ENCODE measurements at regions not wholly inside any gene's neighbourhood (a gene's known extent, or its start where the extent isn't known, plus 50 kb on each side); places are given as distances from the start of the nearest gene placed in this dataset.

GRCh38 chr14:71566276-71566675 is 366.0 kb upstream of the RGS6 start:
- no peaks in the 10 kb centered on the region for H3K4me1 ChIP-seq (ENCODE audit: control insufficient read depth, insufficient read depth, low read length)
- ATAC-seq (ENCODE audit: low read depth) (no peak), DNase-seq (no peak)
- no peak overlapping the region for H3K4me2 ChIP-seq (ENCODE audit: low read depth, low read length)
- H3K14ac ChIP-seq (replicated peaks; ENCODE audit: low read depth, low read length) = no peak overlapping the region
- intact Hi-C loops (cut with micrococcal nuclease) = no loop called here
- no peak overlapping the region for H3K4me3 ChIP-seq (ENCODE audit: insufficient read depth, low read depth, low read length)
- no peak overlapping the region for H2BK20ac ChIP-seq (ENCODE audit: low read depth, low read length)
- peaks cover 19 to 24% of the 10 kb centered on the region in 2 experiments for H3K79me1 ChIP-seq (ENCODE audit: low read depth in 1 of 2, low read length in 2 of 2)
- ChIA-PET CTCF (no interaction called here), POLR2A (ENCODE audit: unreplicated experiment) (no interaction called here)
- no peak overlapping the region for H3K56ac ChIP-seq (ENCODE audit: extremely low read depth, insufficient read depth, low read length)
- H3K27me3 ChIP-seq (ENCODE audit: control insufficient read depth, insufficient read depth, low read length) = no peaks in the 10 kb centered on the region
- H4K8ac ChIP-seq (ENCODE audit: low read depth in 2 of 2, low read length in 2 of 2) = no peak overlapping the region
- H2BK15ac ChIP-seq (ENCODE audit: low read depth, low read length) = no peak overlapping the region
- no peak overlapping the region for H3K18ac ChIP-seq (ENCODE audit: low read depth, low read length)
- no peak overlapping the region for H2AK9ac ChIP-seq (replicated peaks; ENCODE audit: low read depth, low read length, poor library complexity)
- no peaks in the 10 kb centered on the region; the same call in 1 of the 2 replicates for H3K9me1 ChIP-seq (ENCODE audit: insufficient read depth, low read length)
- H4K20me1 ChIP-seq (ENCODE audit: insufficient read depth, low read length) = no peaks in the 10 kb centered on the region; the same call in 1 of the 2 replicates
- H3K9ac ChIP-seq (ENCODE audit: low read depth, low read length) = no peak overlapping the region
- H3K9me3 ChIP-seq (ENCODE audit: control insufficient read depth, insufficient read depth, low read length) = no peaks in the 10 kb centered on the region
- H2AFZ ChIP-seq (replicated peaks; ENCODE audit: low read length, poor library complexity) = no peak overlapping the region
- no peak for TF ChIP-seq ELK1 (IDR thresholded peaks at IDR 0.05; ENCODE audit: borderline replicate concordance, low read depth, low read length)
- no peak for TF ChIP-seq BHLHE40 (IDR thresholded peaks at IDR 0.05; ENCODE audit: low read depth, low read length)
- no peak for TF ChIP-seq CHD1 (IDR thresholded peaks at IDR 0.05; ENCODE audit: low read depth, low read length)
- no peak for TF ChIP-seq RAD21 (IDR thresholded peaks at IDR 0.05; ENCODE audit: low read length)
- TF ChIP-seq USF2 (IDR thresholded peaks at IDR 0.05; ENCODE audit: low read depth, low read length) = no peak
- no peak for TF ChIP-seq CTCF (conservative IDR thresholded peaks at IDR 0.05; ENCODE audit: low read depth, low read length)
- TF ChIP-seq POLR2A (IDR thresholded peaks at IDR 0.05; ENCODE audit: low read depth, low read length) = no peak
- TF ChIP-seq RCOR1 (IDR thresholded peaks at IDR 0.05; ENCODE audit: insufficient replicate concordance, low read length) = no peak
- no peak for TF ChIP-seq RFX5 (IDR thresholded peaks at IDR 0.05; ENCODE audit: low read depth, low read length)
- no peak for TF ChIP-seq MAFK (IDR thresholded peaks at IDR 0.05; ENCODE audit: low read depth, low read length)
- TF ChIP-seq SMC3 (IDR thresholded peaks at IDR 0.05; ENCODE audit: low read depth, low read length) = no peak
- no peak overlapping the region for H3K27ac ChIP-seq (ENCODE audit: insufficient read depth, low read length)
- in situ Hi-C loops (cut with MboI; ENCODE audit: low sequenced_read_pairs) = no loop called here
- H4K5ac ChIP-seq (ENCODE audit: low read depth, low read length) = no peak overlapping the region; the same call in 1 of the 2 replicates
- no peak overlapping the region for H2AK5ac ChIP-seq (ENCODE audit: low read depth, low read length)
- dilution Hi-C loops (cut with HindIII; ENCODE audit: low sequenced_read_pairs, unreplicated experiment) = no loop called here
- H3K23ac ChIP-seq (ENCODE audit: low read depth, low read length) = no peak overlapping the region
- BruUV-seq (replicated peaks) = no TSS peak
- WGBS, 2 experiments (ENCODE audit: extremely low coverage in 2 of 2, insufficient read length in 1 of 2) = 14% methylated on average over 1 of the region's 4 CpGs; no CpG with 5 or more reads in 1 of the 2 experiments
- no peaks in the 10 kb centered on the region; the same call in 1 of the 2 replicates for H3K36me3 ChIP-seq (ENCODE audit: control insufficient read depth, insufficient read depth, low read length)
- H2BK5ac ChIP-seq (ENCODE audit: low read depth, low read length, poor library complexity, severe bottlenecking) = no peak overlapping the region
- no peak overlapping the region for H3K4ac ChIP-seq (ENCODE audit: low read depth, low read length)
- no peak overlapping the region for H2BK120ac ChIP-seq (ENCODE audit: low read depth, low read length)
- no peak overlapping the region for H4K91ac ChIP-seq (ENCODE audit: insufficient read depth, low read depth, low read length)
